Thyroid gland (tissue), 4 donors: ENCODE measurements at regions not wholly inside any gene's neighbourhood (a gene's known extent, or its start where the extent isn't known, plus 50 kb on each side); places are given as distances from the start of the nearest gene placed in this dataset.

Source experiments
- DNase-seq, 2 donors: peaks; one replicate each; pipeline ENCODE4 v3.0.0-alpha.2; 2019
- H3K27ac ChIP-seq, 3 donors: fragments of 200-600 bp; sonication (generic); 1 replicate in 2 of 3; 2 replicates in 1 of 3; pipeline ENCODE4 v1.5.1; 2016 to 2019; ENCODE audit warnings: mild to moderate bottlenecking in 1 of 3, moderate library complexity in 1 of 3
- H3K27me3 ChIP-seq: fragments of 200-600 bp; sonication (generic); one replicate; pipeline ENCODE4 v1.5.1; 2019
- H3K36me3 ChIP-seq, 2 donors: fragments of 200-600 bp; sonication (generic); one replicate each; pipeline ENCODE4 v1.5.1; 2016 to 2019
- H3K4me1 ChIP-seq, 2 donors: fragments of 200-600 bp; sonication (generic); one replicate each; pipeline ENCODE4 v1.5.1; 2017 to 2019
- H3K4me3 ChIP-seq, 3 donors: fragments of 200-600 bp; sonication (generic); replicated peaks in 1 of 3; 1 replicate in 2 of 3; 2 replicates in 1 of 3; pipeline ENCODE4 v1.5.1; 2016; ENCODE audit warnings: mild to moderate bottlenecking in 1 of 3
- H3K9me3 ChIP-seq: fragments of 200-600 bp; sonication (generic); one replicate; pipeline ENCODE4 v1.5.1; 2017
- CTCF ChIP-seq, 6 experiments: fragments of 200-600 bp in 3 of 6; fragments of 450-650 bp in 3 of 6; sonication (generic) in 3 of 6; IDR thresholded peaks; one replicate each; pipeline ENCODE4 v1.5.1; 2016 to 2019; ENCODE audit warnings: antibody characterized with exemption in 6 of 6, mild to moderate bottlenecking in 2 of 6, inconsistent platforms in 1 of 6, moderate library complexity in 1 of 6
- POLR2A ChIP-seq, 2 donors: fragments of 450-650 bp; IDR thresholded peaks; one replicate each; pipeline ENCODE4 v1.6.1; 2017; ENCODE audit warnings: antibody characterized with exemption in 2 of 2, mild to moderate bottlenecking in 2 of 2, moderate library complexity in 1 of 2
- WGBS, 2 donors: methylation state at CpG; one replicate each; pipeline ENCODE4 v1.1.5; 2017; 5-methylcytosine and 5-hydroxymethylcytosine counted together
- intact Hi-C: fragments of 100-400 bp; cut with DNase I; formaldehyde crosslinking; loops from one replicate; pipeline ENCODE4 v1.15.1; 2023

- no peak for TF ChIP-seq POLR2A (IDR thresholded peaks at IDR 0.05)
- TF ChIP-seq CTCF (IDR thresholded peaks at IDR 0.05), result no peak
- Histone ChIP-seq H3K4me1 (no peaks in the 10 kb centered on the region), H3K27ac (no peak overlapping the region), H3K27me3 (no peaks in the 10 kb centered on the region), H3K9me3 (no peaks in the 10 kb centered on the region), H3K36me3 (no peaks in the 10 kb centered on the region), H3K4me3 (no peak overlapping the region)
- intact Hi-C loops, result no loop called here
- no peak for DNase-seq
These were observed 189.9 kb downstream of the SPRY2 start for GRCh38 chr13:80151016-80151415.

GRCh38 chr13:80149736-80150135 is 191.2 kb downstream of the SPRY2 start:
- 94 to 95% methylated on average over 4 of the region's 4 CpGs for WGBS, 2 donors
- Histone ChIP-seq H3K27me3 (no peaks in the 10 kb centered on the region), H3K4me1 (peaks cover 5 to 7% of the 10 kb centered on the region in 2 donors), H3K36me3 (no peaks in the 10 kb centered on the region), H3K4me3 (no peak overlapping the region), H3K27ac (no peak overlapping the region), H3K9me3 (no peaks in the 10 kb centered on the region)
- no peak for DNase-seq
- TF ChIP-seq CTCF (IDR thresholded peaks at IDR 0.05), result no peak
- TF ChIP-seq POLR2A (IDR thresholded peaks at IDR 0.05), result no peak
- intact Hi-C loops, result no loop called here

GRCh38 chr13:80145171-80145690 is 195.7 kb downstream of the SPRY2 start:
- Histone ChIP-seq H3K27me3 (no peaks in the 10 kb centered on the region), H3K27ac (no peak overlapping the region), H3K4me1 (peaks cover 9 to 18% of the 10 kb centered on the region in 2 donors), H3K36me3 (no peaks in the 10 kb centered on the region), H3K9me3 (no peaks in the 10 kb centered on the region), H3K4me3 (no peak overlapping the region)
- peak in 1 of 2 donors; percentile 7 for DNase-seq
- 46 to 52% methylated on average over 3 of the region's 3 CpGs for WGBS, 2 donors
- TF ChIP-seq CTCF (IDR thresholded peaks at IDR 0.05) (no peak), POLR2A (IDR thresholded peaks at IDR 0.05) (no peak)
- intact Hi-C loops, result no loop called here

GRCh38 chr13:80144493-80144892 is 196.4 kb downstream of the SPRY2 start:
- peaks cover 9 to 18% of the 10 kb centered on the region in 2 donors for H3K4me1 ChIP-seq
- H3K27ac ChIP-seq, result no peak overlapping the region
- H3K9me3 ChIP-seq, result no peaks in the 10 kb centered on the region
- H3K36me3 ChIP-seq, result no peaks in the 10 kb centered on the region
- H3K27me3 ChIP-seq, result no peaks in the 10 kb centered on the region
- TF ChIP-seq CTCF (IDR thresholded peaks at IDR 0.05) (no peak), POLR2A (IDR thresholded peaks at IDR 0.05) (no peak)
- H3K4me3 ChIP-seq, result no peak overlapping the region
- no peak for DNase-seq
- intact Hi-C loops, result no loop called here

GRCh38 chr13:80141123-80141849 is 199.6 kb downstream of the SPRY2 start:
- Histone ChIP-seq H3K36me3 (no peaks in the 10 kb centered on the region), H3K9me3 (no peaks in the 10 kb centered on the region), H3K4me1 (peaks cover 9 to 18% of the 10 kb centered on the region in 2 donors), H3K27me3 (no peaks in the 10 kb centered on the region), H3K27ac (peak overlapping the region in 2 of 3 donors; percentile 18 to 52), H3K4me3 (no peak overlapping the region)
- no peak for TF ChIP-seq CTCF (IDR thresholded peaks at IDR 0.05)
- no peak for TF ChIP-seq POLR2A (IDR thresholded peaks at IDR 0.05)
- intact Hi-C loops, result no loop called here
- 43 to 45% methylated on average over 7 of the region's 7 CpGs for WGBS, 2 donors
- DNase-seq, result peak; percentile 69 to 78
